ENCODE measurements at regions not wholly inside any gene's neighbourhood (a gene's known extent, or its start where the extent isn't known, plus 50 kb on each side); places are given as distances from the start of the nearest gene placed in this dataset.

DNA sequence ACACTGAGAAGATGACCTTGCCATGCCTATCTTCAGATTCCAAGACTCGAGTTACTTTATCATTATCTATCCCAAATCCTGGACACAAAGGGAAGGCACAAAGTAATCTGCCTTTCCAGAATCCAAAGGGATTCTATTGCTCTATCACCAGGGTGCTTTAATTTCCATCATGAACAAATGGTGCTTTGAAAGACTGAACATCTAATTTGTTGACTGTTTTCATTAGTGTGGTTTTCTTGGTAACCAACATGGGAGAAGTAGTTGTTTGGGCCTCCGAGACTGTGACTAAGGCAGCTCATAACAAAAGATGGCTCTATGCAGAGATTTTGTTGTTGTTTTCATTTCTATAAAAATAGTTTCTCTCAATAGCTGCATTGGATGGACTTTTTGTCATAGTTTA lies 441.0 kb upstream of the SOX9 start:
- Mint-ChIP-seq H3K9me3 (ENCODE audit: low read depth, unreplicated experiment) (no peaks in the 10 kb centered on the region), H3K27me3 (ENCODE audit: unreplicated experiment) (no peaks in the 10 kb centered on the region), H3K27ac (ENCODE audit: unreplicated experiment) (no peak overlapping the region), H3K36me3 (ENCODE audit: insufficient read depth, unreplicated experiment) (no peaks in the 10 kb centered on the region), H3K4me1 (ENCODE audit: low read depth, unreplicated experiment) (peaks cover 9% of the 10 kb centered on the region), H3K4me3 (ENCODE audit: low read depth, unreplicated experiment) (no peak overlapping the region)
- no TSS peak for BruUV-seq (replicated peaks)
- intact Hi-C loops (cut with micrococcal nuclease; ENCODE audit: unreplicated experiment), result loop anchor here (5.0 kb wide), 1 partner anchor 48 kb away; no protein-coding TSS in a partner anchor
- TF ChIP-seq, protein P1, sequence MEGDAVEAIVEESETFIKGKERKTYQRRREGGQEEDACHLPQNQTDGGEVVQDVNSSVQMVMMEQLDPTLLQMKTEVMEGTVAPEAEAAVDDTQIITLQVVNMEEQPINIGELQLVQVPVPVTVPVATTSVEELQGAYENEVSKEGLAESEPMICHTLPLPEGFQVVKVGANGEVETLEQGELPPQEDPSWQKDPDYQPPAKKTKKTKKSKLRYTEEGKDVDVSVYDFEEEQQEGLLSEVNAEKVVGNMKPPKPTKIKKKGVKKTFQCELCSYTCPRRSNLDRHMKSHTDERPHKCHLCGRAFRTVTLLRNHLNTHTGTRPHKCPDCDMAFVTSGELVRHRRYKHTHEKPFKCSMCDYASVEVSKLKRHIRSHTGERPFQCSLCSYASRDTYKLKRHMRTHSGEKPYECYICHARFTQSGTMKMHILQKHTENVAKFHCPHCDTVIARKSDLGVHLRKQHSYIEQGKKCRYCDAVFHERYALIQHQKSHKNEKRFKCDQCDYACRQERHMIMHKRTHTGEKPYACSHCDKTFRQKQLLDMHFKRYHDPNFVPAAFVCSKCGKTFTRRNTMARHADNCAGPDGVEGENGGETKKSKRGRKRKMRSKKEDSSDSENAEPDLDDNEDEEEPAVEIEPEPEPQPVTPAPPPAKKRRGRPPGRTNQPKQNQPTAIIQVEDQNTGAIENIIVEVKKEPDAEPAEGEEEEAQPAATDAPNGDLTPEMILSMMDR (IDR thresholded peaks at IDR 0.05; ENCODE audit: unreplicated experiment), result no peak
- CTCF ChIA-PET, result no interaction called here
- no peak for DNase-seq

DNA sequence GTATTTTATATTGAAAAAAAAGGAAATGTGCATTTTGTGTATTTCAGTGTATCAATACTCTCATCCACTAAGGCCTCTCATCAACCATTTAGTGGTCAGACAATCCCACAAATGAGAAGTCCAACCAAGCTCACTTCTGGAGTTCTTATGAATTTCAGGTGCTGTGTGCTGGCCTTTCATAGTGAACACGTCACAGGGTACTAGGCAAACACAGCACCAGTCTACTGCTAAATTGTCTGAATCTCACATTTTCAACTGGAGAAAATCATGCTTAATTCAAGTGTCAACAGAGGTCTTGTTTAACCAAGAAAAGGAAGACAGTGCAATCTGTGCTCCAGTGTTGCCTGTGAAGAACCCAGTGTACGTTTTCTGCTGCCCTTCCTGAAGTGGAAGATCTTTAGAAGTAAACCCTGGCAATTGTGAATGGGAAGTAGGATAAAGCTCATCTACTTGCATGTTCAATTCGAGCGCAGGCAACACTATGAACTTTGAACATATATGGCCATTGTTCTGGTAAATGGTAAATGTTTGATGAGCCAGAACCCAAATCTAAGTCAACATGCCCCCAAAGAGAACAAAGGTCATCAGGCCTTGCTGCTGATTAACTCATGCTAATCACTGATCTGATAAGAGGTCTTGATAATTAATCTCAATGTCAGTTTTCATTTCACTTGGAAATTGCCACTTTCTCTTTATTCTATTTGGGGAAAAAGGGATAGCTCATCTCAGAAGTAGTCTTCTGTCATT lies 439.2 kb upstream of the SOX9 start:
- intact Hi-C loops (cut with micrococcal nuclease; ENCODE audit: unreplicated experiment), result loop anchor here (5.0 kb wide), 1 partner anchor 49 kb away; no protein-coding TSS in a partner anchor
- no peak for DNase-seq
- BruUV-seq (replicated peaks), result no TSS peak
- Mint-ChIP-seq H3K27me3 (ENCODE audit: unreplicated experiment) (no peaks in the 10 kb centered on the region), H3K27ac (ENCODE audit: unreplicated experiment) (no peak overlapping the region), H3K4me3 (ENCODE audit: low read depth, unreplicated experiment) (no peak overlapping the region), H3K4me1 (ENCODE audit: low read depth, unreplicated experiment) (peaks cover 9% of the 10 kb centered on the region), H3K9me3 (ENCODE audit: low read depth, unreplicated experiment) (no peaks in the 10 kb centered on the region), H3K36me3 (ENCODE audit: insufficient read depth, unreplicated experiment) (no peaks in the 10 kb centered on the region)
- CTCF ChIA-PET, result no interaction called here
- TF ChIP-seq, protein P1 (IDR thresholded peaks at IDR 0.05; ENCODE audit: unreplicated experiment), result no peak

DNA sequence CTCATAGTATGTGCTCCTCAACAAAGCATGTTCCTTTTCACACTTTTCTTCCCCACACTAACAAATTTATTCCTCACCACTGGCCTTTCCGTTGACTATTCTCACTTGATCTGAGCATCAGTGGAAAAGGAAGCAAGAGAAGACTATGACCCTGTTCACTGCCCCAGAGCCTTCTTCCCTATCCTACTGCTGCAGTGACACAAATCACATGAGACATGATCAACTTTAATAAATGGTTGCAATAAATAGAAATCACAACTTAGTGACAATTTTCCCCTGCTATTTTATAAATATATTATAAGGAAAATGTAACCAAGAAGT lies 438.7 kb upstream of the SOX9 start:
- no TSS peak for BruUV-seq (replicated peaks)
- intact Hi-C loops (cut with micrococcal nuclease; ENCODE audit: unreplicated experiment), result loop anchor here (5.0 kb wide), 1 partner anchor 50 kb away; no protein-coding TSS in a partner anchor

DNA sequence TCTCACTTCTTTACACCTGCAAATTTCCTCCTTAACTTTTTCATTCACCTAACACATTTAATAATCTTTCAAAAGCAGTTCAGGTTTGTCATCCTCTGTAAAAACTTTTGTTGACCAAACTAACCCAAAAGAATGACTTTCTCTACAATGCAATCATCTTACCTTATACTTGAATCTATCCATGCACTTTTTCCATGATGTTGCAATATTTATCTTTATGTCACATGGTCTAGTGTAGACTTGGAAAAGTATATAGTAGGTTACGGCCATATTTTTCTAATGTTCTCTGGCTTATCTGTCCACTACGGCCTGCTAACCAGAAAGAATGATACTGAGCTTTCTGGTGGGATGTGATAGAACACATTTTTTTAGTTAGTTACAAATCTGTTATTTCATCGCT lies 431.0 kb upstream of the SOX9 start:
- CTCF ChIA-PET, result no interaction called here
- no TSS peak for BruUV-seq (replicated peaks)
- intact Hi-C loops (cut with micrococcal nuclease; ENCODE audit: unreplicated experiment), result no loop called here
- H3K27me3 Mint-ChIP-seq (ENCODE audit: unreplicated experiment), result no peaks in the 10 kb centered on the region
- H3K4me3 Mint-ChIP-seq (ENCODE audit: low read depth, unreplicated experiment), result no peak overlapping the region
- H3K27ac Mint-ChIP-seq (ENCODE audit: unreplicated experiment), result no peak overlapping the region
- H3K9me3 Mint-ChIP-seq (ENCODE audit: low read depth, unreplicated experiment), result no peaks in the 10 kb centered on the region
- DNase-seq, result no peak
- H3K36me3 Mint-ChIP-seq (ENCODE audit: insufficient read depth, unreplicated experiment), result peaks cover 5% of the 10 kb centered on the region
- no peaks in the 10 kb centered on the region for H3K4me1 Mint-ChIP-seq (ENCODE audit: low read depth, unreplicated experiment)
- TF ChIP-seq, protein P1 (IDR thresholded peaks at IDR 0.05; ENCODE audit: unreplicated experiment), result no peak

More for the DNA sequence above, 438.7 kb upstream of the SOX9 start:
- H3K27me3 Mint-ChIP-seq (ENCODE audit: unreplicated experiment), result no peaks in the 10 kb centered on the region
- no peaks in the 10 kb centered on the region for H3K9me3 Mint-ChIP-seq (ENCODE audit: low read depth, unreplicated experiment)
- no peaks in the 10 kb centered on the region for H3K36me3 Mint-ChIP-seq (ENCODE audit: insufficient read depth, unreplicated experiment)
- TF ChIP-seq, protein P1 (IDR thresholded peaks at IDR 0.05; ENCODE audit: unreplicated experiment), result no peak
- H3K27ac Mint-ChIP-seq (ENCODE audit: unreplicated experiment), result no peak overlapping the region
- no peak for DNase-seq
- peaks cover 9% of the 10 kb centered on the region for H3K4me1 Mint-ChIP-seq (ENCODE audit: low read depth, unreplicated experiment)
- CTCF ChIA-PET, result no interaction called here
- no peak overlapping the region for H3K4me3 Mint-ChIP-seq (ENCODE audit: low read depth, unreplicated experiment)
